ENCODE measurements at regions not wholly inside any gene's neighbourhood (a gene's known extent, or its start where the extent isn't known, plus 50 kb on each side); places are given as distances from the start of the nearest gene placed in this dataset.

DNA sequence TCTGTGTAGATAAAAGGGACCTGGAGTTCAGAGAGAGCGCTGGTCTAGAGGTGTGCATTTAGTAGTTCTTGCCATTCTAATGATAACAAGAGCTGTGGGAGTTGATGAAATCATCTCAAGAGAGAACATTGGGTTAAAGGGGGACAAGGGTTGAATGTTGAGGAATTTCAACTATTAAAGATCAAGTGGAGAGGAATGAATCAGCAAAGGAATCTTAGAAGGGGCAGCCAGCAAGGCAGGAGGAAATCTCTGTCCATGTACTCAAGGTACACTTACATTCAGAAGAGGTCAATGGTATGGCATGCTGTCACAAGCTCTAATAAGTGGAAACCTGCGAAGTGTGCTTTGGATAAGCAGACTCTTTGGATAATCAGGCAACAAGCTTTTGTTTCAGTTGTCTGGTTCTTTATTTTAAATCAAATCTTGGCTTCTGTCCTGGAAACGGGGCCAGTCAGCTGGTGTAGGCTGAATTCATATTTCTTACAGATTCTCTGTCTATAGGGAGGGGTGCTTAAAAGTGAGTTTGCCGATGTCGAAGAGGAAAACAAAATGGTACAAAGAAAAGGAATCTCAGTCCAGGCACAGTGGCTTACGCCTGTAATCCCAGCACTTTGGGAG is 320.5 kb upstream of the CD180 start:
- H3K9me3 ChIP-seq, result no peaks in the 10 kb centered on the region
- DNase-seq, result no peak
- intact Hi-C loops (cut with DNase I; ENCODE audit: low total_unique reads), result no loop called here
- no peaks in the 10 kb centered on the region for H3K27me3 ChIP-seq
- TF ChIP-seq, protein P1, sequence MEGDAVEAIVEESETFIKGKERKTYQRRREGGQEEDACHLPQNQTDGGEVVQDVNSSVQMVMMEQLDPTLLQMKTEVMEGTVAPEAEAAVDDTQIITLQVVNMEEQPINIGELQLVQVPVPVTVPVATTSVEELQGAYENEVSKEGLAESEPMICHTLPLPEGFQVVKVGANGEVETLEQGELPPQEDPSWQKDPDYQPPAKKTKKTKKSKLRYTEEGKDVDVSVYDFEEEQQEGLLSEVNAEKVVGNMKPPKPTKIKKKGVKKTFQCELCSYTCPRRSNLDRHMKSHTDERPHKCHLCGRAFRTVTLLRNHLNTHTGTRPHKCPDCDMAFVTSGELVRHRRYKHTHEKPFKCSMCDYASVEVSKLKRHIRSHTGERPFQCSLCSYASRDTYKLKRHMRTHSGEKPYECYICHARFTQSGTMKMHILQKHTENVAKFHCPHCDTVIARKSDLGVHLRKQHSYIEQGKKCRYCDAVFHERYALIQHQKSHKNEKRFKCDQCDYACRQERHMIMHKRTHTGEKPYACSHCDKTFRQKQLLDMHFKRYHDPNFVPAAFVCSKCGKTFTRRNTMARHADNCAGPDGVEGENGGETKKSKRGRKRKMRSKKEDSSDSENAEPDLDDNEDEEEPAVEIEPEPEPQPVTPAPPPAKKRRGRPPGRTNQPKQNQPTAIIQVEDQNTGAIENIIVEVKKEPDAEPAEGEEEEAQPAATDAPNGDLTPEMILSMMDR (IDR thresholded peaks at IDR 0.05), result no peak
- H3K4me3 ChIP-seq, result no peak overlapping the region
- no peak overlapping the region for H3K27ac ChIP-seq
- H3K36me3 ChIP-seq, result no peaks in the 10 kb centered on the region
- H3K4me1 ChIP-seq, result peaks cover 0 to 10% (median 4%) of the 10 kb centered on the region in 4 donors

DNA sequence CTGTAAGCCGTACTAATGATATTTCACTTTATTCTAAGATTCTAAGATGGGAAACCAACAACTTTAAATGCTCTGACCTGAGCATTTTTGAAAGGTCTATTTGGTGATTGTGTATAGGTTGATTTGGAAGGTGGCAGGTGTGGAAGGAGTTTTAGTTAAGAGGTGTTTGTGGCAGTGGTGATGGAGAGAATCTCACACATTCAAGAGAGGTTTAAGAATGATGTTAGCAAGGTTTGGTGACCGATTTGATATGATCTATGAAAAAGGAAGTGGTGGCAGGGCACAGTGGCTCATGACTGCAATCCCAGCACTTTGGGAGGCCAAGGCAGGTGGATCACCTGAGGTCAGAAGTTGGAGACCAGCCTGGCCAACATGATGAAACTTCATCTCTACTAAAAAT is 319.2 kb upstream of the CD180 start:
- no peak overlapping the region for H3K27ac ChIP-seq
- no peaks in the 10 kb centered on the region for H3K9me3 ChIP-seq
- no peak overlapping the region for H3K4me3 ChIP-seq
- no peak for DNase-seq
- no peaks in the 10 kb centered on the region for H3K36me3 ChIP-seq
- TF ChIP-seq, protein P1 (IDR thresholded peaks at IDR 0.05), result no peak
- H3K27me3 ChIP-seq, result no peaks in the 10 kb centered on the region
- intact Hi-C loops (cut with DNase I; ENCODE audit: low total_unique reads), result no loop called here
- peaks cover 0 to 10% (median 4%) of the 10 kb centered on the region in 4 donors for H3K4me1 ChIP-seq

DNA sequence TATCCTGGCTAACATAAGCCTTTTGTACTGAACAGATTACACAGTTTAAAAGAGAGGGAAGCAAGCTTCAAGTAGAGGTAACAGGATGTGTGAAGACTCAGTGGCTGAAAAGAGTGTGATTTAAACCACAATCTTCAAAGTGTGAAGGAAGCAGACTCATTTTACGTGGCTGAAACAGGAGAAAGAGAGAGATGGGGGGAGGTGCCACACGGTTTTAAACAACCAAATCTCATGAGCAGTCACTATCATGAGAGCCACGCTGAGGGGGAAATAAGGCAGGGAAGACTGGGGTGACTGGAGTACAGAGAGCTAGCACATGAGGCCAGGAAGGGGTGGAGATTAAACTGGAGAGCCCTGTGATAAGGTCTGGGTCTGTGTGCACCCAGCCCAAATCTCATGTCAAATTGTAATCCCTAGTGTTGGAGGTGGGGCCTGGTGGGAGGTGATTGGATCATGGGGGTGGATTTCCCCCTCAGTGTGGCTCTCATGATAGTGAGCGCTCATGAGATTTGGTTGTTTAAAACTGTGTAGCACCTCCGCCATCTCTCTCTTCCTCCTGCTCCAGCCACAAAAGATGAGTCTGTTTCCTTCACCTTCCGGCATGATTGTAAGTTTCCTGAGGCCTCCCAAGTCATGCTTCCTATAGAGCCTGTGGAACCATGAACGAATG is 318.6 kb upstream of the CD180 start:
- TF ChIP-seq, protein P1 (IDR thresholded peaks at IDR 0.05), result no peak
- Histone ChIP-seq H3K36me3 (no peaks in the 10 kb centered on the region), H3K27me3 (no peaks in the 10 kb centered on the region), H3K9me3 (no peaks in the 10 kb centered on the region), H3K4me3 (no peak overlapping the region), H3K4me1 (peaks cover 0 to 10% (median 4%) of the 10 kb centered on the region in 4 donors), H3K27ac (no peak overlapping the region)
- intact Hi-C loops (cut with DNase I; ENCODE audit: low total_unique reads), result no loop called here
- no peak for DNase-seq

DNA sequence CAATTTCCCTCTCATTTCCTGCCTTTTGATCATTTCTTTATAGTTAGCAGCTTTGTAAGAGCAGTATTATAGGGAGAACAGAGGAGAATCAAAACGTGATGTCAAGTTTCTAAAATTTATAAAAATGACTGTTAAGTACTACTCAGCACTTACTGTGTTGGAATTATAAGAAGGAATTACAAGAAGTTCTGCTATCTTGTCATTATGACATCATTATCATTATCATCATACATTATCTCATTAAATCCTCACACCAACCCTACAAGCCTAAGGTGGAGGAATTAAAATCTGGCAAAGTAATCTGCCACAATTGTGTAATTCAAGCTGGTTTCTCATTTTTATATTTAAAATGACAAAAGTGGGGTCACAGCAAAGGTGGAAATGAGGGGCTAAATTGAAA is 316.2 kb upstream of the CD180 start:
- no peaks in the 10 kb centered on the region for H3K27me3 ChIP-seq
- H3K9me3 ChIP-seq, result no peaks in the 10 kb centered on the region
- no peak overlapping the region for H3K27ac ChIP-seq
- no peaks in the 10 kb centered on the region for H3K36me3 ChIP-seq
- TF ChIP-seq, protein P1 (IDR thresholded peaks at IDR 0.05), result no peak
- H3K4me1 ChIP-seq, result peaks cover 0 to 10% (median 4%) of the 10 kb centered on the region in 4 donors
- no peak overlapping the region for H3K4me3 ChIP-seq
- DNase-seq, result no peak
- intact Hi-C loops (cut with DNase I; ENCODE audit: low total_unique reads), result no loop called here

DNA sequence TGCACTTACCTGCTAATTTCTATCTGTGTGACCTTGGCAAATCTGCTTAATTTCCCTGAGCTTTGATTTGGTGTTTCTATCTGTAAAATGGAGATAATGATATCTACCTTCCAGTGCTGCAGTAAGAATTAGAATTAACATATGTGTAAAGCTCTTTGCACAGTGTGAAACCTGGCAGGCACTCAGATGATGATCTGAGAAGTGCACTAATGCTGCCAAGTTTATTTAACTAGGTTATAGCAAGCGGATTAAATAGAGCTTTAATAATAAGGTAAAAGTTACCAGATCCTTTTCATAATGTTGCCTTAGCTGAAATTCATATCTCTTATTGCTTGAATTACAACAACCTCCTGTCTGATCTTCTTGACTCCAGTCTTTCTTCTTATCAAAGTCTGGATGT is 315.3 kb upstream of the CD180 start:
- Histone ChIP-seq H3K4me3 (no peak overlapping the region), H3K27me3 (no peaks in the 10 kb centered on the region), H3K9me3 (no peaks in the 10 kb centered on the region), H3K4me1 (peaks cover 0 to 5% (median under 1%) of the 10 kb centered on the region in 4 donors), H3K27ac (no peak overlapping the region), H3K36me3 (no peaks in the 10 kb centered on the region)
- TF ChIP-seq, protein P1 (IDR thresholded peaks at IDR 0.05), result no peak
- intact Hi-C loops (cut with DNase I; ENCODE audit: low total_unique reads), result no loop called here
- no peak for DNase-seq

All from tibial artery (tissue), 4 donors.